SK-N-SH (cell line): ENCODE measurements at regions not wholly inside any gene's neighbourhood (a gene's known extent, or its start where the extent isn't known, plus 50 kb on each side); places are given as distances from the start of the nearest gene placed in this dataset.

Source experiments
- POLR2AphosphoS5 ChIP-seq: IDR thresholded peaks from 2 replicates; pipeline ENCODE4 v1.6.1; 2012; ENCODE audit warnings: low read depth, low read length
- RFX5 ChIP-seq: IDR thresholded peaks from 2 replicates; pipeline ENCODE4 v1.6.1; 2012; ENCODE audit warnings: mild to moderate bottlenecking, improper control_type of control experiment, low read length
- USF2 ChIP-seq: fragments of 150-350 bp; IDR thresholded peaks from 2 replicates; pipeline ENCODE4 v1.6.1; 2017; ENCODE audit warnings: antibody characterized with exemption, low read length, low read depth, borderline replicate concordance
- TF ChIP-seq, protein P1 (sequence below): IDR thresholded peaks from 2 replicates; pipeline ENCODE4 v1.6.1; 2012; ENCODE audit warnings: mild to moderate bottlenecking, low read depth, low read length, moderate library complexity

- no peak for TF ChIP-seq USF2
- no peak for TF ChIP-seq RFX5
- TF ChIP-seq, protein P1, sequence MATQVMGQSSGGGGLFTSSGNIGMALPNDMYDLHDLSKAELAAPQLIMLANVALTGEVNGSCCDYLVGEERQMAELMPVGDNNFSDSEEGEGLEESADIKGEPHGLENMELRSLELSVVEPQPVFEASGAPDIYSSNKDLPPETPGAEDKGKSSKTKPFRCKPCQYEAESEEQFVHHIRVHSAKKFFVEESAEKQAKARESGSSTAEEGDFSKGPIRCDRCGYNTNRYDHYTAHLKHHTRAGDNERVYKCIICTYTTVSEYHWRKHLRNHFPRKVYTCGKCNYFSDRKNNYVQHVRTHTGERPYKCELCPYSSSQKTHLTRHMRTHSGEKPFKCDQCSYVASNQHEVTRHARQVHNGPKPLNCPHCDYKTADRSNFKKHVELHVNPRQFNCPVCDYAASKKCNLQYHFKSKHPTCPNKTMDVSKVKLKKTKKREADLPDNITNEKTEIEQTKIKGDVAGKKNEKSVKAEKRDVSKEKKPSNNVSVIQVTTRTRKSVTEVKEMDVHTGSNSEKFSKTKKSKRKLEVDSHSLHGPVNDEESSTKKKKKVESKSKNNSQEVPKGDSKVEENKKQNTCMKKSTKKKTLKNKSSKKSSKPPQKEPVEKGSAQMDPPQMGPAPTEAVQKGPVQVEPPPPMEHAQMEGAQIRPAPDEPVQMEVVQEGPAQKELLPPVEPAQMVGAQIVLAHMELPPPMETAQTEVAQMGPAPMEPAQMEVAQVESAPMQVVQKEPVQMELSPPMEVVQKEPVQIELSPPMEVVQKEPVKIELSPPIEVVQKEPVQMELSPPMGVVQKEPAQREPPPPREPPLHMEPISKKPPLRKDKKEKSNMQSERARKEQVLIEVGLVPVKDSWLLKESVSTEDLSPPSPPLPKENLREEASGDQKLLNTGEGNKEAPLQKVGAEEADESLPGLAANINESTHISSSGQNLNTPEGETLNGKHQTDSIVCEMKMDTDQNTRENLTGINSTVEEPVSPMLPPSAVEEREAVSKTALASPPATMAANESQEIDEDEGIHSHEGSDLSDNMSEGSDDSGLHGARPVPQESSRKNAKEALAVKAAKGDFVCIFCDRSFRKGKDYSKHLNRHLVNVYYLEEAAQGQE, result no peak
- TF ChIP-seq POLR2AphosphoS5, result no peak
Observed at GRCh38 chr10:25849988-25850387, 84.0 kb upstream of the MYO3A start.
